NCI-H69 (cell line): ENCODE measurements at regions not wholly inside any gene's neighbourhood (a gene's known extent, or its start where the extent isn't known, plus 50 kb on each side); places are given as distances from the start of the nearest gene placed in this dataset.
A peak's percentile ranks its signal among the peaks of the same experiment; 100 is the strongest.
"Not testable (repeated sequence)": the region's sequence is repeated elsewhere in the genome, so short reads cannot be mapped to it uniquely, and the experiment has no call there.

Experiments
- DNase-seq: peaks from one replicate; lab custom pipeline; 2025; lab: John Stamatoyannopoulos, UW

DNA sequence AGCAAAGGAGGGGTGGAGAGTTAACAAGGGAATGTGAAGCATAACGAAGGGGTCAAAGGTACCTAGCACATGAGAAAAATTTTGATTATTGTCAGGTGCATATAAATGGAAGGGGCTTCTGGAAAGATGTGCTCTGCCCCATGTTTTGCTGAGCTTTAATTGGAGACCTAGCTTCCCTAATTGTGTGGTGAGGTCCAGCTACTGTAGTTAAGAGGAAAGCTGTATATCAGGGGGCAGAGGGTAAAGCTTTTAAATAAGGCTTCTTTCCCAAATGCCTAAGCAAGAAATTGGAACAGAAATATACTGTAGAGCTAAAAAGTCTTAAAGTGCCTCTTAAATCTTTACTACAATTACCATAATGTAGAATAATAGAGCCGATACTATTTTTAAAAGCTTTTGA lies 267.2 kb downstream of the MAT2B start:
- no peak for DNase-seq

GRCh38 chr5:163773226-163773625 lies 267.8 kb downstream of the MAT2B start:
- peak; percentile 73 for DNase-seq

- DNase-seq, result peak; percentile 87
Measured at GRCh38 chr5:163789870-163790269, 284.5 kb downstream of the MAT2B start.

- peak; percentile 62 for DNase-seq
Measured at GRCh38 chr5:163790497-163790896, 285.1 kb downstream of the MAT2B start.

- DNase-seq, result no peak
Measured at GRCh38 chr5:163794993-163795392, 289.6 kb downstream of the MAT2B start.

GRCh38 chr5:163807781-163808180 lies 302.4 kb downstream of the MAT2B start:
- DNase-seq, result peak; percentile 17

GRCh38 chr5:163809473-163809872 lies 304.1 kb downstream of the MAT2B start:
- DNase-seq, result peak; percentile 65

- DNase-seq, result no peak
Measured at GRCh38 chr5:163813900-163814299, 308.5 kb downstream of the MAT2B start.

DNA sequence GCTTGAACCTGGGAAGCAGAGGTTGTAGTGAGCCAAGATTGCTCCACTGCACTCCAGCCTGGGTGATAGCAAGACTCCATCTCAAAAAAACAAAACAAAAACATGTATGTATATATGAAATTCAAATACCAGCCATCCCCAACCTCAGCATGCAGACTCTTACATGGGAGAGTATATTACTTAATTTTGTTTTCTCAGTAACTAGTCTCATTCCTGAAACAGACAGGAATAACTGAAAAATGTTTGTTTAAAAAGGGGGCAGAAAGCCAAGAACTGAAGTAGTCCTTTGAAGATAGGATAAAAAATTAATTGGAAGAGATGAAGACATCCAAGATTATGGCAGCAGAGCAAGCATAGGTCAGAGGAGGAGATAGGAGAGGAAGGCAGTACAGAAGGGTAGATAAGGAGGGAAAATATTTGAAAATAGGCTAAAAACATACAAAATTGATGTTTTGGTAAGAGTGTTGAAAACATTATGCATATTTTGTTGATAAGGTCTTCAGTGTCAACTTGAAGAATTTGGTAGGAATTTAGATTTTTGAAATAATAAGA lies 309.9 kb downstream of the MAT2B start:
- DNase-seq, result no peak

DNA sequence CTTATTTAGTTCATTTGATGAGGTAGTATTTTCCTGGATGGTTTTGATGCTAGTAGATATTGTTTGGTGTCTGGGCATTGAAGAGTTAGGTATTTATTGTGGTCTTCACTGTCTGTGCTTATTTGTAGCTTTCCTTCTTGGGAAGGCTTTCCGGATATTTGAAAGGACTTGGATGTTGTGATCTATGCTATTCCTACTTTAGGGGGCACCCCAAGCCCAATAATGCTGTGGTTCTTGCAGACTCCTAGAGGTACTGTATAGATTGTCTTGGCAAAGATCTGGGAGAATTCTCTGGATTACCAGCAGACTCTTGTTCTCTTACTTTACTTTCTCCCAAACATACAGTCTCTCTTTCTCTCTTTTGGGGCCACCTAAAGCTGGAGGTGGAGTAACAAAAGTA lies 315.7 kb downstream of the MAT2B start:
- no peak for DNase-seq

DNA sequence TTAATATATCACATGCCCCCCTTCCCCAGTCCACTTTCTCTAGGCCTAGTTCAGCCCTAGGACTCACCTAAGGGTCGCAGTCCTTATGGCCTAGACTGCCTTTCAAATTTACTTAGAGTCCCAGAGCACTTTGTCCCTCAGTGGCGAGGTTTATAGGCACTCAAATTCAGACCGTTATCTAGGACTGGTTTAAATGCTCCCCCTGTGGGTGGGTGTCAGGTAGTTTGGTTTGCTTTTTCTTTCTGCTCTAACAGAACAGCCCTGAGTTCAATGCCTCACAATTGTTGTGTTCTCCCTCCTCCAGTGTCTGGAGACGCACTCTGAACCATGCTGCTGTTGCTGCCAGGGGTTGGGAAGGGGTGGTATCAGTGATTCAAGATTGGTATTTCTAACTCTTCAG lies 317.1 kb downstream of the MAT2B start:
- no peak for DNase-seq

- peak; percentile 97 for DNase-seq
Measured at GRCh38 chr5:163825661-163826060, 320.2 kb downstream of the MAT2B start.

DNA sequence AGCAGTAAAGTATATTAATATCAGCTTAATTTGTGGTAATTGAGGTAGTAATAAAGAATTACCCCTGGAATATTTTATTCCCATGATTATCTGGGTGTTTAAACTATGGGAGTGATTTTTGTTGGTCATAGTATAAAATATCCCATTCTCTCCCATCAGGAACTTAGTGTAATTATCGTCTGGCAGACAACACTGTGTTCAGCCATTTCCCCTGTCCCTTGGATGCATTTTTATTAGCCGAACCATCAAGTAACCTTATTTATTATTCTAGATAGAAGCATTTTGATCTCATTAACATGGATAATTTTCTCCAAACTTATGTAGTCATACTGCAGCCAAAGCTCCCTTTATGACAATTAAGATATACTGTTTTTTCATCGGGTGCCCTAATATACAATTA lies 320.8 kb downstream of the MAT2B start:
- no peak for DNase-seq

GRCh38 chr5:163832155-163832554 lies 326.7 kb downstream of the MAT2B start:
- no peak for DNase-seq

DNA sequence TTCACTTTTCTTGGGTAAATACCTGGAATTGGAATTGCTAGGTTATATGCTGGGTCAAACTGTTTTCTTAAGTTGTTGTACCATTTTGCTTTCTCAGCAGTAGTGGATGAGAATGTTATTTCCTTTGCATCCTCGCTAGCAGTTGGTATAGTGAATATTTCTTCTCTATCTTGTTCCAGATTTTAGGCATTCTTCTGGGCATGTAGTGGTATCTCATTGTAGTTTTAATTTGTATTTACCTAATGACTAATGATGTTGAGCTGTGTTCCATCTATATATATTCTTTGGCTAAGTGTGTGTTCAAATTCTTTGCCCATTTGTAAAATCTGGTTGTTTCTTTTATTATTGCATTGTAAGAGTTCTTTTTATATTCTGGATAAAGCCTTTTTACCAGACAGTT lies 333.3 kb downstream of the MAT2B start:
- no peak for DNase-seq

- DNase-seq, result peak; percentile 84
Measured at GRCh38 chr5:163846512-163846911, 341.1 kb downstream of the MAT2B start.

- no peak for DNase-seq
Measured at GRCh38 chr5:163855754-163856153, 350.3 kb downstream of the MAT2B start.

GRCh38 chr5:163861670-163862069 lies 356.3 kb downstream of the MAT2B start:
- no peak for DNase-seq

GRCh38 chr5:163867324-163867723 lies 361.9 kb downstream of the MAT2B start:
- no peak for DNase-seq

DNA sequence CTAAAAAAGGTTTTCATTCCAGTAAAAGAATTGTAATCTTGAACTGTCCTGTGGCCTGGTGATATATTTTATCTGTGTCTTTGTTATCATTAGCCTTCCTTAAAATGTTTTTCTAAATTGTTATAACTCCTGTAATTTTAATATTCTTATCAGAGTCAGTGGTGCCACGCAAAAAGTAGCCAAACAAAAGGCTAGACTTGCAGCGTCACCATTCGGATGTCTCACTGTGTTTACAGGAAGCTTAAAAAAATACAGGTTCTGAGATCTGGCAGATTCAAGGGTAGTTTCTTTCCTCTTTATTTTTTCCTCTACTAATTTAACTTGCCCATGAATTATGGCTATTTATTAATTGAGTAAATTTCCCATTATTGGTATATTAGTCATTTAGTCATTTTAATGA lies 362.3 kb downstream of the MAT2B start:
- DNase-seq, result no peak

GRCh38 chr5:163869581-163869980 lies 364.2 kb downstream of the MAT2B start:
- DNase-seq, result no peak

DNA sequence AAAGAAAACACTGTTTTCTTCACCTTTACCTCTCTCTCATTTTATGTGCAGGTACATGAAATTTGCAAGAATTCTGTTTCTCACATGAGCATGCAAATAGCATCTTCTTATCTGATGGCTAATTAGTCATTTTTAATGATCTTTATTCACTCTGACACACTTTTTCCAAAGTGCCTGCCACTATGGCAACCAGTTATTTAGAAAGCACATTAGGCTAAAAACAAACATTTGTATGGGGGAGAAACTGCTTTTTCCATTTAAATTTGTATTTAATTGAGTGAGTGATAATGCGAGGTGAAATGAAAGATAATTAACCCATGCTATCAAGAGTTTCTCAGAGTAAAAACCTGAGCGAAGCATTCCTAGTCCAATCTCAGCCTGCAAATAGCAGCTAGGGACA lies 365.0 kb downstream of the MAT2B start:
- DNase-seq, result peak; percentile 67

GRCh38 chr5:163874431-163874830 lies 369.0 kb downstream of the MAT2B start:
- peak; percentile 40 for DNase-seq

DNA sequence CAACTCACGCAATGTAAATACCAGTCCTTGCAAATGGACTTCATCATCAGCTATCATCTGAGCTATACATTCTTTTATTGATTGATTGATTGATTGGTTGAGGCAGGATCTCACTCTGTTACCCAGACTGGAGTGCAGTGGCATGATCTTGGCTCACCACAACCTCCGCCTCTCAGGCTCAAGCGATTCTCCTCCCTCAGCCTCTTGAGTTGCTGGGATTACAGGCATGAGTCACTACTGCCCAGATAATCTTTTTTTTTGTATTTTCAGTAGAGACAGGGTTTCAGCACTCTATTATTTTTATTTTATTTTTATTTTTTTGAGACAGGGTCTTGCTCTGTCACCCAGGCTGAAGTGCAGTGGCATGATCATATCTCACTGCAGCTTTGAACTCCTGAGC lies 369.5 kb downstream of the MAT2B start:
- DNase-seq, result not testable (repeated sequence)

DNA sequence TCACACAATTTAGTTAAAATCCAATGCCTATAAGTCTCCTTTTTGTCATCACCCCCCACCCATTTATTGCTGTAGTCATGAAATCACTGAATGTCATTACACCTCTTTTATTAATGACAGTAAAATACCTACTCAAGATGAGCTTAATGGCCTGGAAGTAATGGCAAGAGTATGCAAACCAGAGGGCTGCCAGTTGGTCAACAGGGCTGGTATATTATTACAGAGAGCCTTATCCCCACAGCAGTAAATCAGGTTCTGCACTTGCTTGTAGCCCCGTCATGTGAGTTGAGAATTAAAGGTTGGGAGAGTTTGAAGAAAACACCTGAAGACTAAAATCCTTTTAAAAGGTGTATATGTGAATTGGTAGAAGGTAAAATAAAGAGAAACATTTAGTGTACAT lies 372.4 kb downstream of the MAT2B start:
- peak; percentile 95 for DNase-seq
